Prostate gland (tissue), 2 donors: ENCODE measurements at regions not wholly inside any gene's neighbourhood (a gene's known extent, or its start where the extent isn't known, plus 50 kb on each side); places are given as distances from the start of the nearest gene placed in this dataset.

ENCODE experiments used
- DNase-seq: peaks from one replicate; pipeline ENCODE4 v3.0.0-alpha.2; 2019; ENCODE audit warnings: low spot score
- H3K27ac ChIP-seq, 2 donors: fragments of 200-600 bp; sonication (generic); 2 replicates each; pipeline ENCODE4 v1.5.1; 2017 to 2019
- H3K27me3 ChIP-seq: fragments of 200-600 bp; sonication (generic); replicated peaks from 2 replicates; pipeline ENCODE4 v1.5.1; 2019; ENCODE audit not compliant: insufficient read depth
- H3K36me3 ChIP-seq, 2 donors: fragments of 200-600 bp; sonication (generic); 1 replicate in 1 of 2; 2 replicates in 1 of 2; pipeline versions ENCODE4 v1.5.1 to v1.8.1; 2017 to 2019
- H3K4me1 ChIP-seq: fragments of 200-600 bp; sonication (generic); replicated peaks from 2 replicates; pipeline ENCODE4 v1.5.1; 2019
- H3K4me3 ChIP-seq, 2 donors: fragments of 200-600 bp; sonication (generic); 2 replicates each; pipeline ENCODE4 v1.5.1; 2017 to 2019
- H3K9me3 ChIP-seq: fragments of 200-600 bp; sonication (generic); 2 replicates; pipeline ENCODE4 v1.5.1; 2017
- CTCF ChIP-seq, 4 experiments: fragments of 200-600 bp in 2 of 4; fragments of 450-650 bp in 2 of 4; sonication (generic) in 2 of 4; IDR thresholded peaks; 1 replicate in 3 of 4; 2 replicates in 1 of 4; pipeline ENCODE4 v1.5.1; 2016 to 2019; ENCODE audit warnings: antibody characterized with exemption in 4 of 4, mild to moderate bottlenecking in 2 of 4, moderate library complexity in 2 of 4
- POLR2A ChIP-seq: fragments of 450-650 bp; IDR thresholded peaks from one replicate; pipeline ENCODE4 v1.6.1; 2016; ENCODE audit warnings: antibody characterized with exemption, mild to moderate bottlenecking
- POLR2AphosphoS5 ChIP-seq: sonication (generic); formaldehyde crosslinking; IDR thresholded peaks from one replicate; pipeline ENCODE4 v1.6.1; 2017; ENCODE audit warnings: antibody characterized with exemption
- WGBS: methylation state at CpG from one replicate; pipeline ENCODE4 v1.1.5; 2018; 5-methylcytosine and 5-hydroxymethylcytosine counted together
- intact Hi-C: fragments of 100-400 bp; cut with DNase I; formaldehyde crosslinking; loops from one replicate; pipeline ENCODE4 v1.14.2; 2022

- Histone ChIP-seq H3K36me3 (no peaks in the 10 kb centered on the region), H3K9me3 (no peaks in the 10 kb centered on the region), H3K27me3 (no peaks in the 10 kb centered on the region), H3K27ac (no peak overlapping the region), H3K4me1 (no peaks in the 10 kb centered on the region), H3K4me3 (no peak overlapping the region)
- intact Hi-C loops: no loop called here
- TF ChIP-seq CTCF (IDR thresholded peaks at IDR 0.05) (no peak), POLR2AphosphoS5 (no peak)
- no peak for DNase-seq
Observed at GRCh38 chr18:1353025-1353424, 448.4 kb downstream of the ADCYAP1 start.

- no peaks in the 10 kb centered on the region for H3K4me1 ChIP-seq
- H3K4me3 ChIP-seq: no peak overlapping the region
- H3K27me3 ChIP-seq: no peaks in the 10 kb centered on the region
- WGBS: 88% methylated on average over 2 of the region's 2 CpGs
- no peak for DNase-seq
- TF ChIP-seq POLR2AphosphoS5 (no peak), CTCF (IDR thresholded peaks at IDR 0.05) (no peak), POLR2A (no peak)
- no peaks in the 10 kb centered on the region for H3K36me3 ChIP-seq
- intact Hi-C loops: no loop called here
- no peaks in the 10 kb centered on the region for H3K9me3 ChIP-seq
- H3K27ac ChIP-seq: no peak overlapping the region
Observed at GRCh38 chr18:1357724-1358123, 453.1 kb downstream of the ADCYAP1 start.

GRCh38 chr18:1361936-1362335 lies 457.3 kb downstream of the ADCYAP1 start:
- 70% methylated on average over 3 of the region's 3 CpGs for WGBS
- no peaks in the 10 kb centered on the region for H3K36me3 ChIP-seq
- no peaks in the 10 kb centered on the region for H3K9me3 ChIP-seq
- no peak overlapping the region for H3K4me3 ChIP-seq
- H3K27me3 ChIP-seq: no peaks in the 10 kb centered on the region
- intact Hi-C loops: no loop called here
- no peak overlapping the region for H3K27ac ChIP-seq
- H3K4me1 ChIP-seq: no peaks in the 10 kb centered on the region
- no peak for DNase-seq
- TF ChIP-seq POLR2A (no peak), POLR2AphosphoS5 (no peak), CTCF (IDR thresholded peaks at IDR 0.05) (no peak)

GRCh38 chr18:1370552-1370951 lies 465.9 kb downstream of the ADCYAP1 start:
- WGBS: 95% methylated on average over 6 of the region's 6 CpGs
- no peaks in the 10 kb centered on the region for H3K27me3 ChIP-seq
- intact Hi-C loops: no loop called here

GRCh38 chr18:1371724-1372123 lies 467.1 kb downstream of the ADCYAP1 start:
- WGBS: 82% methylated on average over 1 of the region's 1 CpG

More at GRCh38 chr18:1370552-1370951, 465.9 kb downstream of the ADCYAP1 start:
- Histone ChIP-seq H3K36me3 (no peaks in the 10 kb centered on the region), H3K9me3 (no peaks in the 10 kb centered on the region), H3K27ac (no peak overlapping the region), H3K4me3 (no peak overlapping the region), H3K4me1 (no peaks in the 10 kb centered on the region)
- no peak for TF ChIP-seq POLR2A
- no peak for DNase-seq

More at GRCh38 chr18:1371724-1372123, 467.1 kb downstream of the ADCYAP1 start:
- DNase-seq: no peak
- intact Hi-C loops: no loop called here
- H3K27ac ChIP-seq: no peak overlapping the region
- no peak overlapping the region for H3K4me3 ChIP-seq
- H3K4me1 ChIP-seq: no peaks in the 10 kb centered on the region
- no peaks in the 10 kb centered on the region for H3K36me3 ChIP-seq
- H3K9me3 ChIP-seq: no peaks in the 10 kb centered on the region
- no peaks in the 10 kb centered on the region for H3K27me3 ChIP-seq
- TF ChIP-seq POLR2AphosphoS5 (no peak), CTCF (IDR thresholded peaks at IDR 0.05) (no peak), POLR2A (no peak)
